RWPE2 (cell line): ENCODE measurements at regions not wholly inside any gene's neighbourhood (a gene's known extent, or its start where the extent isn't known, plus 50 kb on each side); places are given as distances from the start of the nearest gene placed in this dataset.

ENCODE experiments used
- ATAC-seq: fragments of 200-7000 bp; cut with Tn5 transposase; 3 replicates; pipeline ENCODE4 v1.9.1; 2021; ENCODE audit warnings: low read depth
- DNase-seq: peaks from one replicate; pipeline ENCODE4 v3.0.0-alpha.2; 2020; ENCODE audit warnings: low spot score
- H3K27ac ChIP-seq: fragments of 450-650 bp; 2 replicates; pipeline ENCODE4 v1.5.1; 2017; ENCODE audit warnings: mild to moderate bottlenecking; ENCODE audit not compliant: poor library complexity, severe bottlenecking
- H3K27me3 ChIP-seq: fragments of 250-450 bp; sonication (Bioruptor Pico); 2 replicates; pipeline ENCODE4 v1.5.1; 2021; ENCODE audit warnings: mild to moderate bottlenecking, moderate library complexity; ENCODE audit not compliant: insufficient read depth, poor library complexity, severe bottlenecking
- H3K36me3 ChIP-seq: fragments of 250-450 bp; sonication (Bioruptor Pico); 2 replicates; pipeline ENCODE4 v1.5.1; 2020; ENCODE audit warnings: low read depth, mild to moderate bottlenecking, moderate library complexity
- H3K4me1 ChIP-seq: fragments of 250-450 bp; sonication (Bioruptor Pico); 2 replicates; pipeline ENCODE4 v1.5.1; 2021; ENCODE audit warnings: mild to moderate bottlenecking, moderate library complexity; ENCODE audit not compliant: insufficient read depth, poor library complexity, severe bottlenecking
- H3K4me3 ChIP-seq: fragments of 250-450 bp; sonication (Bioruptor Pico); 2 replicates; pipeline ENCODE4 v1.5.1; 2021; ENCODE audit warnings: mild to moderate bottlenecking, moderate library complexity; ENCODE audit not compliant: severe bottlenecking
- H3K9me3 ChIP-seq: fragments of 250-450 bp; sonication (Bioruptor Pico); 2 replicates; pipeline ENCODE4 v1.5.1; 2021; ENCODE audit warnings: mild to moderate bottlenecking, moderate library complexity; ENCODE audit not compliant: severe bottlenecking
- TF ChIP-seq, protein P1 (sequence below): fragments of 450-650 bp; IDR thresholded peaks from one replicate; pipeline ENCODE4 v1.5.1; 2017; ENCODE audit warnings: mild to moderate bottlenecking, moderate library complexity; ENCODE audit not compliant: poor library complexity, severe bottlenecking

DNA sequence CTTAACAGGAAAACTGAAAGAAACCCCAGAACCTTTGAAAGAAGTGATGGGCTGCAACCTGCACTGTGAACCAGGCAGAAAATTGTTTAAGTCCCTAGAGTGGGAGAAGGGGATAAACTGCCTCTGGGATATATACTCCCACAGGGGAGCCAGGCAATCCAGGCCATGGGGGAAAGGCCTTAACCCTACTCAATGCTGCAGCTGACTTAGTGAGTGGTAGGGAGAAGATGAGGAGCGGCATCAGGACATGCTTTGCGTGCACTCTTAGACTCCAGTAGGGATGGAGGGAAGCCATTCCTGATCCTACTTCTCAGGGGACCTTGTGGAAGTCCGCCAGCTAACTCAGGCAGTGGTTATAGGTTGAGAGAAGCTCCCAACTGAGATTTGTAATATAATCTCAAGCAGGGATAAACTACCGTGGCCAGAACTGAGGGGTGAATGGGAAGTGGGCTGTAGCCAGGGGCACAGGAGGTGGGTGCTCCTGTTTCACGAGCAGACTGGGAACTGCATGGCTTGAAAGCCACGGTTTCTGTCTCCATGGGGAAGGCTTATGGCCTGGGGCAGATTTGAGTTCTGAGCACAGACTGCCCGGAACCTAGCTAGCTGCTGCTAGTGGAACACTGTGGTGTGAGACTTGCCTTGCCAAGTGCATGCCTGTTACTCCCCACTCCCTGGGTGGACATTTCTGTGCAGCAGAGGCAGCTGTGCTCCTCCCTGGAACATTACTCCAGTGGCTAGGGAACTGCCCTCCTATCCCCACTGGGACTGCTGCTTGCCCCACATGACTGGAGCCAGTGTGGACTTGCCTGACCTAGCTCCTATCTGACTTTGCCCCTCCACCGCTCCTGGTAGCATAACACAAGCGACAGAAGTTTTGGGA, 119.2 kb upstream of the SCAF11 start:
- Histone ChIP-seq H3K27ac (no peak overlapping the region), H3K27me3 (no peaks in the 10 kb centered on the region), H3K9me3 (no peaks in the 10 kb centered on the region), H3K4me3 (no peak overlapping the region), H3K36me3 (no peaks in the 10 kb centered on the region), H3K4me1 (peaks cover 7% of the 10 kb centered on the region)
- ATAC-seq: no peak
- no peak for DNase-seq
- TF ChIP-seq, protein P1, sequence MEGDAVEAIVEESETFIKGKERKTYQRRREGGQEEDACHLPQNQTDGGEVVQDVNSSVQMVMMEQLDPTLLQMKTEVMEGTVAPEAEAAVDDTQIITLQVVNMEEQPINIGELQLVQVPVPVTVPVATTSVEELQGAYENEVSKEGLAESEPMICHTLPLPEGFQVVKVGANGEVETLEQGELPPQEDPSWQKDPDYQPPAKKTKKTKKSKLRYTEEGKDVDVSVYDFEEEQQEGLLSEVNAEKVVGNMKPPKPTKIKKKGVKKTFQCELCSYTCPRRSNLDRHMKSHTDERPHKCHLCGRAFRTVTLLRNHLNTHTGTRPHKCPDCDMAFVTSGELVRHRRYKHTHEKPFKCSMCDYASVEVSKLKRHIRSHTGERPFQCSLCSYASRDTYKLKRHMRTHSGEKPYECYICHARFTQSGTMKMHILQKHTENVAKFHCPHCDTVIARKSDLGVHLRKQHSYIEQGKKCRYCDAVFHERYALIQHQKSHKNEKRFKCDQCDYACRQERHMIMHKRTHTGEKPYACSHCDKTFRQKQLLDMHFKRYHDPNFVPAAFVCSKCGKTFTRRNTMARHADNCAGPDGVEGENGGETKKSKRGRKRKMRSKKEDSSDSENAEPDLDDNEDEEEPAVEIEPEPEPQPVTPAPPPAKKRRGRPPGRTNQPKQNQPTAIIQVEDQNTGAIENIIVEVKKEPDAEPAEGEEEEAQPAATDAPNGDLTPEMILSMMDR: no peak

- TF ChIP-seq, protein P1: no peak
- H3K4me1 ChIP-seq: peaks cover 7% of the 10 kb centered on the region
- DNase-seq (no peak), ATAC-seq (no peak)
- no peaks in the 10 kb centered on the region for H3K9me3 ChIP-seq
- no peak overlapping the region for H3K4me3 ChIP-seq
- H3K27me3 ChIP-seq: no peaks in the 10 kb centered on the region
- H3K27ac ChIP-seq: no peak overlapping the region
- H3K36me3 ChIP-seq: no peaks in the 10 kb centered on the region
These were observed 118.3 kb upstream of the SCAF11 start for GRCh38 chr12:46108721-46109120.

DNA sequence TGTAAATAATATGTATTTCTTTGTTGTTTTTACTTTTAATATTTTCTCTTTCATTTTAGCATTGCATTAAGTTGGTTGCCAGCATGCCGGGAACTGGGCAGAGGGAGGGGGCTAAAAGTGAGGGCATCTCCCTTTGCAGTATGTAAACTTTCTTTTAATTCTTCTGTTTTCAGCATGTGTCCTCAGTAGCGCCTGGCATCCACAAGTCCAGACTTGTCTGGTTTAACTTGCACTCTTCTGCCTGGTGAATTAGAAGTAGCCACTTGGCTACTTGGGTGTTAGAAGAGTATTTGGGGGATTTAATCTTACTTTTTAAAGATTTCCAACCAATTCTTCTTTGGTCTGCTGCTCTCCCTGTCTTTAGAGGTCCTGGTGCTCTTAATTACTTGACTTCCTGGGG, 117.2 kb upstream of the SCAF11 start:
- ATAC-seq: peak; percentile 40; the same call in 1 of the 3 replicates
- H3K4me3 ChIP-seq: no peak overlapping the region
- H3K27ac ChIP-seq: no peak overlapping the region
- DNase-seq: no peak
- H3K27me3 ChIP-seq: no peaks in the 10 kb centered on the region
- H3K4me1 ChIP-seq: peaks cover 7% of the 10 kb centered on the region
- H3K9me3 ChIP-seq: no peaks in the 10 kb centered on the region
- TF ChIP-seq, protein P1: no peak
- H3K36me3 ChIP-seq: no peaks in the 10 kb centered on the region

DNA sequence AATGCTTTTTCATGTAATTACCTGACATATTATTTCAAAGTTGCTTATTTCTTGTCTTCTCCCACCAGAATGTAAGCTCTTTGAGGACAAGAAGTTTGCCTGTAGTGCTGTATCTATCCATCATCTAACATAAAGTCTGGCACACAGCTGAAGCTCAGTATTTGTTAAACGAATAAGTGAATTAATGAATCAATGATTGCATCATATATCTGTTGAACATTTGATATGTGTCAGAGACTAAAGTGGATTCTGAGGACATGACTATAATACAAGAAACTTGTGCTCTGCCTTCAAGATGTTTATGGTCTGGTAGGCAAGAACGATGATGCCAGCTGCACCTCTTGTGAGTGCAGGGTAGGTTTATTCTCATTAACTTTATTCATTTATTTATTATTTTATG, 115.4 kb upstream of the SCAF11 start:
- TF ChIP-seq, protein P1: no peak

More for the DNA sequence above, 115.4 kb upstream of the SCAF11 start:
- no peaks in the 10 kb centered on the region for H3K9me3 ChIP-seq
- no peak overlapping the region for H3K4me3 ChIP-seq
- H3K27ac ChIP-seq: no peak overlapping the region
- no peaks in the 10 kb centered on the region for H3K36me3 ChIP-seq
- DNase-seq (no peak), ATAC-seq (no peak)
- H3K4me1 ChIP-seq: peaks cover 7% of the 10 kb centered on the region
- no peaks in the 10 kb centered on the region for H3K27me3 ChIP-seq
